BE2C (cell line): ENCODE measurements at regions not wholly inside any gene's neighbourhood (a gene's known extent, or its start where the extent isn't known, plus 50 kb on each side); places are given as distances from the start of the nearest gene placed in this dataset.
"Not testable (repeated sequence)": the region's sequence is repeated elsewhere in the genome, so short reads cannot be mapped to it uniquely, and the experiment has no call there.

Source experiments
- DNase-seq: peaks from one replicate; pipeline ENCODE4 v3.0.0-alpha.2; 2020
- H3K27me3 ChIP-seq: fragments of 250-450 bp; sonication (Bioruptor Pico); 2 replicates; pipeline ENCODE4 v1.5.1; 2020; ENCODE audit warnings: mild to moderate bottlenecking
- H3K36me3 ChIP-seq: fragments of 250-450 bp; sonication (Bioruptor Pico); 2 replicates; pipeline ENCODE4 v1.5.1; 2020; ENCODE audit warnings: mild to moderate bottlenecking
- H3K4me1 ChIP-seq: fragments of 250-450 bp; sonication (Bioruptor Pico); 2 replicates; pipeline ENCODE4 v1.5.1; 2020
- H3K4me3 ChIP-seq: 2 replicates; pipeline ENCODE4 v1.5.1; 2011; ENCODE audit warnings: low read depth, low read length
- H3K9me3 ChIP-seq: fragments of 250-450 bp; sonication (Bioruptor Pico); 2 replicates; pipeline ENCODE4 v1.5.1; 2020
- TF ChIP-seq, protein P1 (sequence below): IDR thresholded peaks from 2 replicates; pipeline ENCODE4 v1.5.1; 2012; ENCODE audit warnings: mild to moderate bottlenecking, low read depth, low read length

DNA sequence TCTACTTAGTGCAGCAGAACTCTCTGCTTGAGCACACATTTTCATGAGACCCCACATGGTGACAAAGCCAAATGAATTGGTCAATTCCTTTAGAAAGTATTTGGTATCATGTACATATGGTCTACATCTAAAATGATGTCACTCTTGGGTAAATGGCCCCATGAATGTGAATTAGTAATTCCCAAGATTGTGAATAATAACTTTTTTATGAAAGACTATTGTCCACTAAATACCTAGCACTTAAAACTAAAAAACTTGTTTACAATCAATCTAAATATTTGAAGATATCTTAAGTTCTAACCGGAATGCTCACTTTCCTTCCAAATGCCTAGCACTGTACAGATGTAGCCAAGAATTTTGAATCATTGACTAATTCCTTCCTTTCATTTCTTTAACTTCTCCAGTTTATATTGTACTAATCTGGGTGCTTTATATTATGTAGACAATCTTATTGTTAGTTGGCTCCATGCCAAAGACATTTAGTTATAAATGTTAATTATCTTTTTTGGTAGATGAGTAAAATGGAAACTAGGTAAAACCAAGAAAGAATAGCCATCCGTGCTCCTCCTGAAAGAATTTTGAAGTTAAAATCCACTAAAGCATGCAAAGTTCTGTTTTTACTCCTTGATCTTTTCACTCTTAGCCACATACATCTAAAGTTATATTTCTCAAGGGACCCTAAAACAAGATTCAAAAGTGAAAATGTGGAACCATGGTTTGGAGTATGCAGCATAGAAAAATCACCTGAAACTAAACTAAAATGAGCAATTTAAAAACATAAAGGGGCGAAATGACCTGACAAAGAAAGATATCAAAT, 145.0 kb upstream of the ARHGAP20 start:
- TF ChIP-seq, protein P1, sequence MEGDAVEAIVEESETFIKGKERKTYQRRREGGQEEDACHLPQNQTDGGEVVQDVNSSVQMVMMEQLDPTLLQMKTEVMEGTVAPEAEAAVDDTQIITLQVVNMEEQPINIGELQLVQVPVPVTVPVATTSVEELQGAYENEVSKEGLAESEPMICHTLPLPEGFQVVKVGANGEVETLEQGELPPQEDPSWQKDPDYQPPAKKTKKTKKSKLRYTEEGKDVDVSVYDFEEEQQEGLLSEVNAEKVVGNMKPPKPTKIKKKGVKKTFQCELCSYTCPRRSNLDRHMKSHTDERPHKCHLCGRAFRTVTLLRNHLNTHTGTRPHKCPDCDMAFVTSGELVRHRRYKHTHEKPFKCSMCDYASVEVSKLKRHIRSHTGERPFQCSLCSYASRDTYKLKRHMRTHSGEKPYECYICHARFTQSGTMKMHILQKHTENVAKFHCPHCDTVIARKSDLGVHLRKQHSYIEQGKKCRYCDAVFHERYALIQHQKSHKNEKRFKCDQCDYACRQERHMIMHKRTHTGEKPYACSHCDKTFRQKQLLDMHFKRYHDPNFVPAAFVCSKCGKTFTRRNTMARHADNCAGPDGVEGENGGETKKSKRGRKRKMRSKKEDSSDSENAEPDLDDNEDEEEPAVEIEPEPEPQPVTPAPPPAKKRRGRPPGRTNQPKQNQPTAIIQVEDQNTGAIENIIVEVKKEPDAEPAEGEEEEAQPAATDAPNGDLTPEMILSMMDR: no peak
- Histone ChIP-seq H3K9me3 (no peaks in the 10 kb centered on the region), H3K4me1 (no peaks in the 10 kb centered on the region), H3K27me3 (no peaks in the 10 kb centered on the region), H3K4me3 (no peak overlapping the region), H3K36me3 (no peaks in the 10 kb centered on the region)
- DNase-seq: no peak

DNA sequence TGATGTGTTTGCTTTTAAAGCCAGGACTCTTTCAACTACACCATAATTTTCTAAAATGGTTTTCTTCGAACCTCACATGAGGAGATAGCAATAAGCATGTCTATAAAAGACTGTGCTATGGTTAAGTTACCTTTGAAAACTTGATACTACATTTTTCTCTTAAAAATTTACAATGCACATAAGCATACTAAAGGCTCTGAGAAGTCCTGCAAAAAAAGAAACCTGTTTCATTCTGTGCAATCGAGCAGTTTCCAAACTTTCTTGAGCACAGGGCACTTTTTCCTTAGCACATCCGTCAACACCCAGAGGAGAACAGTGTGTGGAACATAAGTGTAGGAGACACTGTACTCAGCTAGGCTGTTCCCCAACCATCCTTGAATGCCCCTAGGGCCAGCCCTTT, 144.1 kb upstream of the ARHGAP20 start:
- H3K4me3 ChIP-seq: no peak overlapping the region
- H3K4me1 ChIP-seq: no peaks in the 10 kb centered on the region
- no peaks in the 10 kb centered on the region for H3K9me3 ChIP-seq
- no peak for DNase-seq
- no peaks in the 10 kb centered on the region for H3K27me3 ChIP-seq
- no peaks in the 10 kb centered on the region for H3K36me3 ChIP-seq
- TF ChIP-seq, protein P1: no peak

DNA sequence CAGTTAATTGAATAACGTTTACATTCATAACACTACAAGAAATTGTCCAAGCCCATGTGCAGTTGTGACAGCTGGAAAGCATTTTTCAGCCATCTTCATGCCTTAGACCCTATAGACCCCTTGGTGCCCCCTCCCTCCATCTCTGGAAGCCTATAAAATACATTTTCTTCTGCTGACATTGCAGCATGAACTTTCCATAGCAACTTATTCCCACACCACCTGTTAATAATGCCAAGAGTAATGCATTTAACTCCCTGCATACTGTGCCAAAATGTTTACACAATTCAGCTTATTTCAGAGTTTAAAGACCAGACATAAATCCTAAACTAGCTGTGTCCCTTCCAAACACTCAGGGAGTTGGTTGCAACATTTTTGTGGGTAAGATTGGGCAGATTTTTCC, 143.0 kb upstream of the ARHGAP20 start:
- Histone ChIP-seq H3K9me3 (no peaks in the 10 kb centered on the region), H3K4me1 (no peaks in the 10 kb centered on the region), H3K4me3 (no peak overlapping the region), H3K36me3 (no peaks in the 10 kb centered on the region), H3K27me3 (no peaks in the 10 kb centered on the region)
- no peak for DNase-seq
- TF ChIP-seq, protein P1: no peak

DNA sequence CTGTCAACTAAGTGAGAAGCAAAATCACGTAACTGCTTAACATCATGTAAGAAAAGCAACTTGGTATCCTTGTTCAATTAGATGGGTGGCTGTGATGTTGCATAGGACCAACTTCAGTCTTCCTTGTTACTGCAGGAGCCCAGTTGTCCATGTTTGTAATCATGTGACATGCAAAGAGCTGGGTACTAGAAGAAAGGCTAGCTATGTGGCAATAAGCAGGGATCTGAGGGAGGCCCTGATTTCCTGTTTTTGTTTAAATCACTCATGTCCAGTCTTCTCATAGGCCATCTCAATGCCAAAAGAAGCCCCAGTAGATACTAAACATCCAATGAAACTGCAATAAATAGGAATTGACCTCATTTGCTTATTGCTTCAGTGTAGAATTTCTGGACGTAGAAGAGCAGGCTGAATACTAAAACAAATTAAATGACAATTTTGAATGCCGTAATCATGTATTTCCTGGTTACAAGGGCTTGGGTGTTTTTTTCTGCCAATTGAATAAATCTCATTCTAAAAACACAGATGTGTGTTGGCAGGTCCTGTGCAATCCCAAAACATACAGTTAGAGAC, 140.8 kb upstream of the ARHGAP20 start:
- DNase-seq: no peak

DNA sequence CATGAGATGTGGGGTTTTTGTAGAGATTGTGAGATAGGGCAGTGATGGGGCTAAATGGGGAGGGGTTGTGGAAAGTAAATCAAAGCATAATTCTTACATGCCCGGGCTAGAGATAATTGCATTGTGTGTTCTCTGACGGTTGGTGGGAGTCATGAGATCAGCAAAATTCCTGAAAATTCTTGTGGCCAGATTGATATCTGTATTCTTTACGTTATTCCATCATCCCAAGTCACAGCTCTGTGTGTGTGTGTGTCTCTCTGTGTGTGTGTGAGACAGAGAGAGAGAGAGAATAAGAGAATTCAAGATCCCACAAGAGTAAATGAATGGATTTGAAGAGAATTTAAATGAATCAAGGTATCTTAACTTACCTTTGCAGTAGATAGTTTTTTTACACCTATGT, 138.6 kb upstream of the ARHGAP20 start:
- no peak for DNase-seq
- no peak overlapping the region for H3K4me3 ChIP-seq
- no peaks in the 10 kb centered on the region for H3K9me3 ChIP-seq
- no peaks in the 10 kb centered on the region for H3K4me1 ChIP-seq
- TF ChIP-seq, protein P1: no peak
- H3K36me3 ChIP-seq: no peaks in the 10 kb centered on the region
- H3K27me3 ChIP-seq: no peaks in the 10 kb centered on the region

More for the DNA sequence above, 140.8 kb upstream of the ARHGAP20 start:
- Histone ChIP-seq H3K36me3 (no peaks in the 10 kb centered on the region), H3K4me3 (no peak overlapping the region), H3K4me1 (no peaks in the 10 kb centered on the region), H3K9me3 (no peaks in the 10 kb centered on the region), H3K27me3 (no peaks in the 10 kb centered on the region)
- TF ChIP-seq, protein P1: no peak

DNA sequence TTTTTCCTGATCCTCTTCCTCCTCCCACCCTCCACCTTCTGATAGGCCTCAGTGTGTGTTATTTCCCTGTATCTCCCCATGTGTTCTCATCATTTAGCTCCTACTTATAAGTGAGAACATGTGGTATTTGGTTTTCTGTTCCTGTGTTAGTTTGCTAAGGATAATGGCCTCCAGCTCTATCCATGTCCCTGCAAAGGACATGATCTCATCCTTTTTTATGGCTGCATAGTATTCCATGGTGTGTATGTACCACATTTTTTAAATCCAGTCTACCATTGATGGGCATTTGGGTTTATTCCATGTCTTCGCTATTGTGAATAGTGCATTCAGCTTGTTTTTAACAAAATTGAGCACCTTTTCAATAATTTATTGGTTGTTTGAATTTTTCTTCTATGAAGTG, 130.8 kb upstream of the ARHGAP20 start:
- not testable (repeated sequence) for H3K9me3 ChIP-seq, DNase-seq, H3K27me3 ChIP-seq, H3K4me1 ChIP-seq, H3K4me3 ChIP-seq, H3K36me3 ChIP-seq
